ENCODE measurements at regions not wholly inside any gene's neighbourhood (a gene's known extent, or its start where the extent isn't known, plus 50 kb on each side); places are given as distances from the start of the nearest gene placed in this dataset.

DNA sequence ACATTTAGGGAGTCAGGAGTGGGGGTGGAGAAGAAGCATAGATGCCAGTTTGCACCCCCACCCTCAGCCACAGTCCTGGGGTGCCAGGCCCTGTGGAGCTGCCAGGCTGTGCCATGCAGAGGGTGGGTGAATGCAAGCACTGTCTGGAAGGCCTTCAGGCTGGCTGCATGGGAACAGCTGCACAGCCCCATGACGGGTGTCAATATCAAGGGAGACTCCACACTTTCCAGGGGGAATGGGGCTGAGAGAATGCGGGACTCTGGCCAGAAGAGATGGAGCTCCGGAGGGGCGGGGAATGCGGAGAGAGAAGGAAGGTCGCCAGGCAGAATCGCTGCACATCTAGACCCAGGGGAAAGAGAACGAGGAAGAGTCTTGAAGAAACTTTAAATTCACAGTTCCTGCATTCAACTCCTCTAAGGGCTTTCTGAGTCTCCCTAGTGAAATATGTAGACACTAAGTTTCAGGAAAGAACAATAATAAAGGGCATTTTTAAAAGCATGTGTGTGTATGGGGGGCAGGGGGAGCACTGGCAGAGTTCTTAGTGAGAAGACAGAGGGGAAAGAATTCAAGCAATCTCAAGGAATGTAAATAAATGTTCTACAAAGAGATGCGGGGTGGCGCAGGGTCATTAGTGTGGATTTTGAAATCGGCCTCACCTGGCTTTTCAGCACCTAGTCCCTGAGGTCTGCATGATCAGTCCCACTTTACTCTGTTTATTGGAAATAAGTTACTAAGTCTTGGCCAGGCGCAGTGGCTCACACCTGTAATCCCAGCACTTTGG lies 59.1 kb downstream of the BOD1 start:
- POLR2A ChIA-PET, result no interaction called here
- CTCF ChIA-PET, result interaction anchor here (1.3 to 1.5 kb wide), 2 partner anchors 15 to 225 kb away, joined by 4 to 9 read pairs; no protein-coding TSS in a partner anchor
- no peak for DNase-seq (ENCODE audit: low read depth)
- Histone ChIP-seq H3K36me3 (ENCODE audit: control insufficient read depth, insufficient read depth, low read length) (no peaks in the 10 kb centered on the region), H3K27me3 (ENCODE audit: control insufficient read depth, insufficient read depth, low read length) (peaks cover 3% of the 10 kb centered on the region), H3K4me3 (ENCODE audit: low read depth, low read length) (no peak overlapping the region)
- TF ChIP-seq, protein P1, sequence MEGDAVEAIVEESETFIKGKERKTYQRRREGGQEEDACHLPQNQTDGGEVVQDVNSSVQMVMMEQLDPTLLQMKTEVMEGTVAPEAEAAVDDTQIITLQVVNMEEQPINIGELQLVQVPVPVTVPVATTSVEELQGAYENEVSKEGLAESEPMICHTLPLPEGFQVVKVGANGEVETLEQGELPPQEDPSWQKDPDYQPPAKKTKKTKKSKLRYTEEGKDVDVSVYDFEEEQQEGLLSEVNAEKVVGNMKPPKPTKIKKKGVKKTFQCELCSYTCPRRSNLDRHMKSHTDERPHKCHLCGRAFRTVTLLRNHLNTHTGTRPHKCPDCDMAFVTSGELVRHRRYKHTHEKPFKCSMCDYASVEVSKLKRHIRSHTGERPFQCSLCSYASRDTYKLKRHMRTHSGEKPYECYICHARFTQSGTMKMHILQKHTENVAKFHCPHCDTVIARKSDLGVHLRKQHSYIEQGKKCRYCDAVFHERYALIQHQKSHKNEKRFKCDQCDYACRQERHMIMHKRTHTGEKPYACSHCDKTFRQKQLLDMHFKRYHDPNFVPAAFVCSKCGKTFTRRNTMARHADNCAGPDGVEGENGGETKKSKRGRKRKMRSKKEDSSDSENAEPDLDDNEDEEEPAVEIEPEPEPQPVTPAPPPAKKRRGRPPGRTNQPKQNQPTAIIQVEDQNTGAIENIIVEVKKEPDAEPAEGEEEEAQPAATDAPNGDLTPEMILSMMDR (IDR thresholded peaks at IDR 0.05; ENCODE audit: insufficient read depth, low read depth, low read length), result no peak

DNA sequence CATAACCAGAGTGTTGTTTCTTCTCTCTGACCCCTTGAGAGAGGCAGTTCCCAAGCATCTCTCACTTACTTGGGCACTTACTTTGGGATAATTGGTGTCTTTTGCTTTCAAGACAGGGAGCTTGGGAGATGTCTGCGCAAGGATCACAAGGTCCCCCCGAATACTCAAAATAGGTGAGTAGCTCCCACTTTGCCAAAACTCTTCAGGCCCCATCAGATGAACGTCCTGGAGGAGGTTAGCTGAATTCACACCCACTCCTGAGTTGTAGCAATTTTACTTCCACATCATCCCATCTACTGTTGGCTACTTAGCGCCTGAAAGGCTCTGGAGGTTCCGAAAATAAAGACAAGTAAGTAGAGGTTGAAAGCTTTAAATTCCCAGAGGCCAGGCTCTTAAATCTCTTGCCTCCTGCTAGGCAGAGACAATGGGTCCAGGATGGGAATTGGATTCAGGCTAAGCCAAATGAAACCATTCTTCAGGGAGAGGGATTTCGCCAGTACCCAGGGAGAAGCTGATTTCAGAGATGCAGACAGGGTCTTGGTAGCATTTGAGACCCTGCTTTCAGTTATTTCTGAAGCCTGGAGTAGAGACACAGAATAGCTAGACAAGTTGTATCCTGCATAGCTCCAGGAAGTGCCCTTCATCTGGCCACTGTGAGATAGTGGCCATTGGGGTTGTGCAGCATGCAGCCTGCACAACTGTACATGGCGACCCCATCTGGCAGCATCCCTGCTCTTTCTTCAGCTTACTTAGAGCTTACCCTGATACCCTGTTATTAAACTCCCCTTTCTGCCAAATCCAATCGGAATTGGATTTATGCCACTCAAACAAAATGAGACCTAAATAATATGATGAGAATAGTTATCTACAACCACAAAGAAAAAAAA lies 60.1 kb downstream of the BOD1 start:
- Histone ChIP-seq H3K36me3 (ENCODE audit: control insufficient read depth, insufficient read depth, low read length) (no peaks in the 10 kb centered on the region), H3K4me3 (ENCODE audit: low read depth, low read length) (no peak overlapping the region), H3K27me3 (ENCODE audit: control insufficient read depth, insufficient read depth, low read length) (peaks cover 3% of the 10 kb centered on the region)
- TF ChIP-seq, protein P1 (IDR thresholded peaks at IDR 0.05; ENCODE audit: insufficient read depth, low read depth, low read length), result no peak
- DNase-seq (ENCODE audit: low read depth), result no peak
- CTCF ChIA-PET, result interaction anchor here (0.6 to 1.5 kb wide), 3 partner anchors 13 to 225 kb away, joined by 3 to 9 read pairs (median 4); no protein-coding TSS in a partner anchor
- POLR2A ChIA-PET, result no interaction called here

GRCh38 chr5:173554989-173555705 lies 61.3 kb downstream of the BOD1 start:
- ChIA-PET CTCF (no interaction called here), POLR2A (no interaction called here)
- H3K36me3 ChIP-seq (ENCODE audit: control insufficient read depth, insufficient read depth, low read length), result no peaks in the 10 kb centered on the region
- TF ChIP-seq, protein P1 (IDR thresholded peaks at IDR 0.05; ENCODE audit: insufficient read depth, low read depth, low read length), result no peak
- no peak for DNase-seq (ENCODE audit: low read depth)
- no peak overlapping the region for H3K4me3 ChIP-seq (ENCODE audit: low read depth, low read length)
- peaks cover 3% of the 10 kb centered on the region for H3K27me3 ChIP-seq (ENCODE audit: control insufficient read depth, insufficient read depth, low read length)

DNA sequence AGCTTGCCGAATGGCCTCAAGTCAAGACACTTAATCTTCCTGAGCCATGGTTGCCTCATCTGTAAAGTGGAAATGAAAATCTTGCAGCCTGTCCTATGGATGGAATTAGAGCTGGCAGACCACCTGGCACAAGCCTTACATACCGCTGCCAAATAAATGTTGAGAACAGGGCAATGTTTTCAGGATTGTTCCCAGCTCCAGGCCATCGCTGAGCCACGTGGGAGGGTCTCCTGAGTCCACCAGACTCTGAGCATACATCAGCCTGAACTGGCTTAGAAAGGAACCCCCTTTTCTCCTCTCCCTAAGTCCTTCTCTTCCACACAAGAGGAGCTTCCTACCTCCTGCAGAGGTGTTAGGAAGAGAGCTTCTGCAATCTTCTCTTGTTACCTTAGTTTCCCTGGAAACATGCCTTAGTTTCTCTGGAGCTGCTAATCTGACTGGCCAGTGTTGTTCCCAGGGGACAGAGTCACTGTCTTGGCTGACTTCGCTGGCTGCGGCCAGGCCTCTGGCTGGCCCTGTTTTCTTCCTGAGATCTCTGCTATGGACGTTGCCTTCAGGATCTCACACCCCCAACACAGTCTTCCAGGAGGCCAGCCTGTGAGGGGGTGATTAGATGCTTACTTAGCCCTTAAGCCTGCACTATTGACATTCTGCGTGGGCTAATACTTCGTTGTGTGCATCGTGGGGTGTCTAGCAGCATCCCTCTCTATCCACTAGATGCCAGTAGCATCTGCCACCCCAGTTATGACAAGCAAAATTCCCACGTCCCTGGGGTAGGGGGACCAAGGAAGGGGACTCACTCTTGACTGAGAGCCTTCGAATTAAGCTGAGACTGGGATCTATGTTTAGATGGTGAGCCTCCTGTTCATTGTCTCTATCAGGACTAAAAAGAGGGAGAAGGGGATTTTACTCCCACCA lies 62.2 kb downstream of the BOD1 start:
- POLR2A ChIA-PET, result no interaction called here
- Histone ChIP-seq H3K27me3 (ENCODE audit: control insufficient read depth, insufficient read depth, low read length) (peaks cover 3% of the 10 kb centered on the region), H3K4me3 (ENCODE audit: low read depth, low read length) (no peak overlapping the region), H3K36me3 (ENCODE audit: control insufficient read depth, insufficient read depth, low read length) (no peaks in the 10 kb centered on the region)
- CTCF ChIA-PET, result interaction anchor here (1.4 kb wide), 1 partner anchor 20 kb away, joined by 3 read pairs; no protein-coding TSS in a partner anchor
- TF ChIP-seq, protein P1 (IDR thresholded peaks at IDR 0.05; ENCODE audit: insufficient read depth, low read depth, low read length), result no peak
- DNase-seq (ENCODE audit: low read depth), result no peak

Measured in BJ (cell line).